HPDE6-E6E7 (cell line): ENCODE measurements at regions not wholly inside any gene's neighbourhood (a gene's known extent, or its start where the extent isn't known, plus 50 kb on each side); places are given as distances from the start of the nearest gene placed in this dataset.

ENCODE experiments used
- DNase-seq: peaks from one replicate; pipeline ENCODE4 v3.0.0; 2011; ENCODE audit warnings: missing footprints; ENCODE audit errors: extremely low spot score

DNA sequence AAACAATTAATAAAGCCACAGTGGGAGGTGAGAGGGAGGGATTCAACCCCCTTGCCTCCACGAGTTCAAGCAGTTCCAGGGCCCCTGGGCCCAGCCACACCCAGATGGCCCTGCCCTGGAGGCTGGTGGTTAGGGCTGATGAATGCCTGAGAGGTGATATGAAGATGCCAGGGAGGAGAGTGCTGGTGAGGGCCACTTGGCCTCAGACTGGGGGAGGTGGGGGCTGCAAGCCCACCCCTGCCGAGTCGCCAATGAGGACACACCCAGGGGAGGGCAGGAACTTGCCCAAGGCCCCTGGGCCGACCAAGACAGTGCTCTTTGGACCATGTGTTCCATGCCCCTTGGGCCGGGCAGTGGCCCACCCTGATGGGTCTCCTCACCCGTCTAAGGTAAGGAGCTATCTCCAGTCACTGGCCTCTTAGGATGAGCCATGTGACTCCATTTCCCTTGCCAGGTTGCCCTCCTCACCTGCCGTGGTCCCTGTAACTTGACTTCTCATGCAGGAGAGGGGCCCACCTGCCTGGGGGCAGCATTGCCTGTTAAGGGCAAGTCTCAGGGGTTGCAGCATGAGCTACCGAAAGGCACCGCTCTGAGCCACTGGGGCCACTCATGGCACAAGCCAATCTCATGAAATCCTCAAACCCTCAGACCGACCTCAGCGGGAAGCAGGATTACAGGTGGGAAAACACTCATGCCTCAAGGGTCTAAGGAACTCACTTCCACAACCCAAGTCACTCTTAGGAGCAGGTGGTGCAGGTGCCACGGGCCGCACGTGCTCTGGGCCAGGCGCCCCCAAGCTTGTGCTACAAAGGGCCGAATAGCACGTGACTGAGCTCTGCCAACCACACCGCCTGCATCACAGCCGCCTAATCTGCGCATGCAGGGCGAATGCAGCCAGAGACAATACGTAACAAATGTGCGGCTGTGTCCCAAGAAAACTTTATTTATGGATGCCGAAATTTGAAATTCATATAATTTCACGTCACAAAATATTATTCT is 147.4 kb upstream of the MLN start:
- DNase-seq, result no peak

DNA sequence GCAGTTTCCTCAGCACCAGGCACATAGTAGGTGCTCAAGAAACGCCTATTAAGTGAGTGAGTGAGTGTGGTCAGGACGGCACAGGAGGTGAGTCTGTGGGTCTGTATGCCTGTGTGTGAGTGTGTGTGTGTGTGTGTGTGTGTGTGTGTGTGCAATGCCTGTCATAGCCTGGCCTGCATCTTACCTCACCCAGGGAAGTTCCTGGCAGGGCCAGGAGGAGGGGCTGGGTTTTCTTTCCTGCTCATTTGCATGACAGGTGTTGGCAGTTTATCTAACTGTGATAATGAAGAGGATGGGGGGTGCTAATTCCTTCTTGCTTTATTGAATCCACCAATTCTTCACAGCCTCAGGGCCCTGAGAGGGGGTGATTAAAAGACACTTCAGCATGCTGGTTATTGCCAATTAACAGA is 146.7 kb upstream of the MLN start:
- DNase-seq, result no peak

DNA sequence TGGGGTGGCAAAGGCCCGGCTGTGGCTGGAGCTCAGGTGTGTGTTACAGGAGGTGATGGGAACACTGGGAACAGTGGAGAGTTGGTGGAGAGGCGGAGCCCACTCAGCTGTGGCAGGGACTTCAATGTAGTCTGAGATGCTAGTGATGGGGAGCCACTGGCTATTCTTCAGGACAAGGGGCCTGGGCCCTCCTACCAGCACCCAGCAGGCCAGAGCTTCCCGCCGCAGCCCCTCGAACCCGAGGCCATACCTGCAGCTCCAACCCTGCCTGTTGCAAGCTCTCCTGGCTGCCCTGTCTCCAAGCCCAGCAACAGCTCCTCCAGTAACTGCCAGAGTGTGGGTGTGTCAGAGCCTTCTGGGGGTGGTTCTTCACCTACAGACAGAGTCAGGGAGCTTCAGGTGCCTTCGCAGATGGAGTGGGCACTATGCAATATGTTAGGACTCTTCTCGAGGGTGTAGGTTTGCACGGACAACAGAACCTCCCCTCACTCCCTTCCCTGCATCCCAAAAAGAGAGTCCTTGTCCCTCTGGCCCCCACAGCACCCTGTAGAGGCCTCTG is 146.2 kb upstream of the MLN start:
- no peak for DNase-seq

DNA sequence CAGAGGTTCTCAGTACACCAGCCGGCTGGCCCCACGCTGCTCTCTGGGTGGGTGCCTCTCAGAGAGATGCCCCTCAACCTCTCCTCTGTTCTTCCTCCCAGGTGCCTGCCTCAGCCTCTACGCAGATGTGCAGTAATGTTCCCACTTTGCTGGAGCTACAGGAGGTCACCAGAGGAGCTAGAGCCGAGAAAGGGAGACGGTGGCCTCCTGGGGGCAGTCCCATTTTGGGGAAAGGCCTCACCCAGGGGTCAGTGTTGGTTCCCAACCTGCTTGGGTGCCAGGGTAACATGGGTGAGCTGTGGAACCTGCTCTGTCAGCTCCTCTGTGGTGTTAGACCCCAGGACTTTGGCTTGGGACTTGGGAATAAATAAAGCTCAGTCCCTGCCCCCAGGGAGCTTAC is 145.3 kb upstream of the MLN start:
- DNase-seq, result no peak

DNA sequence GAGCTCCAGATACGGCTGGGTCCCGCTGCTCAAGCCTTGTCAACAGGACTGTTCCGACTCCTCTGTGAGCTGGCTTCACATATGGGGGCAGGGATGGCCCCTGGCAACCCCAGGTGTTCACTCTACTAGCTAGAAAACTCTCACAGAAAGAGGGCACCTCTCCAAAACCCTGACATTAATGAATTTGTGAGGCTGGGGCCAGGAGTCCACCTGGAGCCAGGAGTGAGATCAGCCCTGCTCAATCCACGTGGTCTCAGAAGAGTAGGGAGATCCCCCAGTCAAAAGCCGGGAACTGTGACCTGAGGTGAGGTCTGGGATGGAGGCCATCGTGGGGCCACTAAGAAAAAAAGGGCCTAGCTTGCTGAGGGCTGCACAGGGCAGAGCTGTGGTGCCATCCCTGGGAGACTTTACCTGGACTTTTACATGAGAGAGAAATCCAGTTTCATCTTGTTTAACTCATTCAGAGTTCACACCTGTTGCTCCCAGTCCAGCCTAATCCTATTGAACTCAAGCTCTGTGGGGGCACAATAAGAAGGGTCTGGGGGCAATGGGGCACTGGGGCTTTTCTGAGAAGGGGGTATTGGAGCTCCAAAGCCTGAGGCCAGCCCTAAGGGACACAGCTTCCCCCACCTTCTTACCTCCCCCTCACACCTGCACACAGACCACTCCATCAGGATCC is 144.3 kb upstream of the MLN start:
- DNase-seq, result no peak

DNA sequence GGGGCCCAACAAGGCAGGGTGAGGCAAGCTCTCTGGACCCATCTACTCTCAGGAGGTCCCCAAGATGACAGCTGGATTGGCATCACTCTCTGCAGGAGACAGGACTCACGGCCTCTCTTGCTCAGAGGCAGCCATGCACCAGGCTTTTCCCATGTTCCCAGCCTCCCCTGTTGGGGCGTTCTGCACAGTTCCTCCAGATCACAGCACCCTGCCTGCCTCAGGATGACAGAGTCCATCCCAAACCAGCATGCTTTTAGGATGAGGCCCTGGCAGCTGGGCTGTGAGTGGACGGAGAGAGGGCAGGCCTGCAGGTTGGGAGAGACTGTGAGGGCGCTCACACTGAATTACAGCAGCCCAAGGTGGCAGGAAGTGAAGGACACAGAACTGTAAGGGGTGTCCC is 143.2 kb upstream of the MLN start:
- no peak for DNase-seq

DNA sequence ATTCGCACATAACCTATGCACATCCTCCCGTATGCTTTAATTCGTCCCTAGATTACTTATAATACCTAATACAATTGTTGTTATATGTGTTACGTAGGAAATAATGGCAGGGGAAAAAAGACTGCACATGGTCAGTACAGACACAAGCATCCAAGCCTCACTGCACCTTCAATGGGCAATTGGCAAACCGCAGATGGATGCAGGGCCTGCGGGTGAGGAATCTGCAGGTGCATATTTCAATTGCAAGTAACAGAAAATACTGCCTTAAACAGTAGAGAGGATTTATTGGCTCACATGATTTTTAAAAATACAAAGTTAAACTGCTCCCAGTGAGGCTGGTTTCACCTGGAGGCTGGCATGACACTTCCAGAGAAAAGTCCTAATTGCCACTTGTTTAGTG is 142.1 kb upstream of the MLN start:
- no peak for DNase-seq

DNA sequence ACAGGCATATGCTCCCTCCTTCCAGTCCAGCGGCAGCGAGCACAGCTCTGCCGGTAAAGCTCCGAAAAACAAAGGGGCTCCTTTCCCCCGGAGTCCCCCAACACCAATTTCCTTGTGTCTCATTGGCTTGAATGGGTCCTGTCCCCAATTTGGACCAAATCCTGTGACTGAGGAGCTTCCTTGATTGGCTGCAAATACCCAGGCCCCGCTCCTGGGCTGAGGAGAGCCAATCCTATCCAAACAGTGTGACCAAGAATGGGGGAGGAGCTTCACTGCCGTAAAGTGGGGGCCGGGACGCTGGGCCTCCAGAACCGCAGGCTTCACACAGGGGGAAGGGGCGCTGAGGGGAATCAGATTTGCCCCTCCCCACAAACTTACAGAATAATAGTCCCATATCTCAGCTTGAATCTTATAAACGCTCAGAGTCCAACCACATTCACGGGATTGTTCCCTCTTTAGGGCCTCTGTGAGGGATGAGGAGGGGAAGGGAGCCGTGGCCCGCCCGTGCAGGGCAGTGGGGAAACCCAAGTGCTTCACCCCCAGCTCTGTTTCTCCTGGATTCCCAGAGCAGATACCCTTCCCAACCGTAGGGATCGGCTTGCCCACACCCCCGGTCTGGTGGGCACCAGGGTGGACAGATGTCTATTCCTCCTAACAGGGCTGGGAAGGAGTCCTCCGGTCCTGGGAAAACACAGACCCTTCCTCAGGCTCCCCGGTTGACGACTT is 141.0 kb upstream of the MLN start:
- no peak for DNase-seq

DNA sequence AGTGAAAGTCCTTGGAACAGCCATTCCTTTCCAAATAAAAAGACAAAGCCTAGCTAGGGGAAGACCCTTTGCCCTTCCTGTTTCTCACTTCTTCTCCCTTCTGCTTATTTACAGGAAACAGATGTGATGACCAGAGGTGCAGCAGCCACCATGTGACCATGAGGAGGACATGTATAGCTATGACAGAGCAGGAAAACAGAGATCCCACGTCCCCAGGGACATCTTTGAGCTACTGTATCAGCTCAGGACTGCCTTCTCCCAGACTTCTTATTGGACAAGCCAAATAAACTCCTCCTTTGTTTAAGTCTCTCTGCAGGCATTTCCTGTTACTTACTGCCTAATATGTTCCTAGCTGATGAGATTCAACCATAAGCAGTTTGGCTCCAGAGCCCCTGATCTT is 133.1 kb upstream of the MLN start:
- no peak for DNase-seq

DNA sequence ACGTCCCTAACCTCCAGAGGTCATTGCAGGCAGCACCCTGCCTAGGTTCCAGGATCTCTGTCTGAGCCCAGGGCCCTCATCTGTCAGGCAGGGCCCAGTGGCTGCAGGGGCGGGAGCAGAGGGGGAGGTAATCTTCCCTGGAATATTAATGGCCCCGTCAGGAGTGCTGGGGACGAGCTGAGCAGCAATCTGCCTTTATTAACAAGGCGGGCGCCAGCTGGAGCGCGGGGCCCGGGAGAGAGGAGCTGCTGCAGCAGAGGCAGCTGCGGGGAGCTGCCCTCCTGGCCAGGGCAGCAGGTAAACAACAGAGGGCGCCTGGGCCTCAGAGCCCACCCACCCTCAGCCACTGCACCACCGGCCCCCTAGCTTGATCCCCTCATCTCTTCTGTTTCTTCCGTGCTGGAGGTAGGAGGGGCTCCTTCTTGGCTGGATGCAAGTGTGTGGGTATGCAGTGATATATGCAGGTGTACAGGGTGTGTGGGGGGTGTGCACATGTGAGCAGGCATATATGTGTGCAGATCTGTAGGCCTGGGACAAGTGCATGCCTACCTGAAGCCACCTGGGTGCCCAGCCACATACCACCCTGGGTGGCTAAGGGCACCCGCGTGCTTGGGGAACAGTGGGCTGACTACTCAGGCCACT is 131.8 kb upstream of the MLN start:
- no peak for DNase-seq

DNA sequence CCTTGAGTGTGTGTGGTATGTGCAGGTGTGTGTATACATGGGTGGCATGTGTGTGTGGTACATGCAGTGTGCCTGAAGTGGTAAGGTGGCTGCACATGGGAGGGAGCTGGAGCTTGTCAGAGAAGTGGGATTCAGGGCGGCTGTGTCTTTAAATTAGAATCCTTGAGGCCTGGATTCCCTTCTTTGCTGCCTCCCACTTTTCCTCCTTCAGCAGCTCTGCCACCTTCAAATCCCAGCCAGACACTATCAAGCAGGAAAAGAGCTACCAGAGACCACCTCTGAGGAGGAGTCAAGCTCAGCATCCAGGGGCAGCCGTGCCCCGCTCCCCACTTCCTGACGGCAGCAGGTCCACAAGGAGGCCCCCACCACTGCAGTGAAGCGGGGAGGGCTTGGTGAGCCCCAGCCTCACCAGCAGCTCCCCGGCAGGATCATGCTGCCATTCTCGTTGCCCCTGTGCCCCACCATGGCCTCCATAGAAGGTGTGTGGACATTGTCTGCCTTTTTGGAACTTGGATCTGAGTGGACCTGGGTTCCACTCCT is 131.0 kb upstream of the MLN start:
- DNase-seq, result no peak

DNA sequence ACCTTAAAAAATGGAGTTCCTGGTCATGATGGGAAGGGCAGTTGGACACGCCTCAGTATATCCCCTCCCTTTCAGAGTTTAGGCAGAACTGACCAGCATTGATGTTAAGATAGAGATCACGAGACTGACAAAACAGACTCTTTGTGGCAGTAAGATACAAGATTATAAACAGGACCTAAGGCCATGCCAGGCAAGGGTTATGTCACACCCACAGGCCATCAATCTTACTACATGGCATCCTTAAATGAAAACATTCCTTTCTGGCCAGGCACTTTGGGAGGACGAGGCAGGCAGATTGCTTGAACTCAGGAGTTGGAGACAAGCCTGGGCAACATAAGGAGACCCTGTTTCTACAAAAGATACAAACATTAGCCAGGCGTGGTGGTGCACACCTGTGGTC is 129.3 kb upstream of the MLN start:
- no peak for DNase-seq

DNA sequence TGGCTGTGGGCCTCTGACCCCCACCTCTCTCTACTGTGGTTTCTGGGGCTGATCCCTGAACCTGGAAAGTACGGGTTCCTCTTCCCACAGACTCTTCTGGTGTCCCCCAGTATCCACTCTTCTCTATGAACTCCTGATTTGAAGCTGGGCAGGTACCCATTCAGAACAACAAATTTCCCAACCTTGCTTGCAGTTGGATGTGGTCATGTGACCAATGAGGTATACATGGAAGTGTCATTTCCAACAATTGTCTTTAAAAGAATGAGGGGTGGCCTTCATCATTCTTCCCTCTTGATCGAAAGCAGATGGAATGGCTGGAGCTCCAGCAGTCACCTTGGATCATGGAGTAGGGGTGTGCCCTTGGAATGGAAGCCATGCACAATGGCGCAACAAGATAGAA is 128.0 kb upstream of the MLN start:
- DNase-seq, result no peak

DNA sequence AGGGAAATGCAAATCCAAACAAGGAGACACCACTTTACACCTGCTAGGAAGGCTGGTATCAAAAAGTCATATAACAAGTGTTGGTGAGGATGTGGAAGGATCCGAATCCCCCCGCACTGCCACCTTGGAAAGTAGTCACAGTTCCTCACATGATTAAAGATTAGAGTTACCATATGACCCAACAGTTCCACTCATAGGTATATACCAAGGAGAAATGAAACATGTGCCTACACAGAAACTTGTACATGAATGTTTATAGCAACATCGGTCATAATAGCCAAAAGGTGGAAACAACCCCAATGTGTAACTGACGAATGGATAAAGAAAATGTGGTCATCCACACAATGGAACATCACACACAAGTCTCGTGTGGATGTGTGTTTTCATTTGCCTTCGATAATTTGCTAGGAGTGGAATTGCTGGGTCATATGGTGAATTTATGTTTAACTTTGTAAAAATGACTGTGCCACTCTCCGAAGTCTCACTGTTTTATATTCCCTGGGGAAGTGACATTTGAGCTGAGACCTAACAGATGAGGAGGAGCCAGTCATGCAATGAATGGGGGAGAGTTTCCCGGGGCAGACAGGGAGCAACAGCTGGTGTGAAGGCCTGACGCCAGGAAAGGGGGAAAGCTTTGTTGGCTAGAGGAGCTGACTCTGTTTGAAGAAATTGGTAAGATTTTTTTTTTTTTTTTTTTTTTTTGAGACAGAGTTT is 125.9 kb upstream of the MLN start:
- no peak for DNase-seq

DNA sequence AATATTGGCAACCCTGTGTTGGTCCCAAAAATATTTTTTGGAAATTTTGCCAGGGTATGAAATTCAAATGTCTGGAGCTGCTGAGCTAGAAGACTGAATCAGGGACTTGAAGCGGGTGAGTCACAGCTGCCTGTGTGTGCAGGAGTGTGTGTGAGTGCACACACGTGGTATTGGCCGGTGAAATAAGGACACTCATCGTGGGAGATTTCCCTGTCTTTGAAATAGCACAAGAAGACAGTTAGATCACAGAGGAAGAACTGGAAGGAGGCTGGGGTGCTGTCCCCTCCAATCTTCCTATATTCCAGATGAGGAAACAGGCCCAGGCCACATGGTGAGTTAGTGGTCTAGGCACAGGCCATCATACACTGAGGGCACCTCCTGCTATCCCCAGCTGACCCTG is 123.8 kb upstream of the MLN start:
- no peak for DNase-seq

DNA sequence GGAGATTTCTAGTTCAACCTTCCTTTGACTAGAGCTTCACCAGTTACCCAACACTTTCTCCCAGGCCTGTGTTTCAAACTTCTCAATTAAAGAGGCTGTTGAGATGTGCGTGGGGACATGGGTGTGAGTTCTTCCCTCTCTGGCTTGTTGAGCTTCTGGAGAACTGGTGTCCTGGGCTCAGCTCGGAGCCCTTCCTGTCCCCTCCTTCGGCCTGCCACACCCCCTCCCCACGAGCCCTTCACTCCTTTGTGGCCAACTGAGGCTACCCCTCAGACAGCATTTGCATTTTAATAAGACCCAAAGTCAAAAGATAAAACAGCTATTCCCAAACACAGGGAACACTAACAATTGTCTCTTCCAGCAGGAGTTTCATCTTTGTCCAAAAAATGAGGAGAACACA is 123.3 kb upstream of the MLN start:
- no peak for DNase-seq

DNA sequence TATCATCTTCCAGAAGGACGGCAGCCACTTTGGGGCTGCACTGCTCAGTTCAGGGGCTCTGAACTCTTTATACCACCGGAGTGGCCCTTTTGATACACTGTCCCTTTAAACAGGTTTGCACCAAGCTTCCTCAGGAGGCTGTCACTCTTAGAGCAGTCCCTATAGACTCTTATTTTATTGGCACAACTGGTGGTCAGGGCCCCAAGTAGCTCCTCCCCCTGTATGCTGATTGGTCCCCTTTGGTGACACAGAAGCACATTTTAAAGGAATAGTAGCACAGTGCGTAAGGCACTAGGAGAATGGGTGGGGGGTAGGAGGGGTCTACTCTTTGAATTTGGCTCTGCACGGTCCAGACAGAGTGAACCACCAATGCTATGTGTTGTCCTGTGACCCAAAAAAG is 122.6 kb upstream of the MLN start:
- no peak for DNase-seq

DNA sequence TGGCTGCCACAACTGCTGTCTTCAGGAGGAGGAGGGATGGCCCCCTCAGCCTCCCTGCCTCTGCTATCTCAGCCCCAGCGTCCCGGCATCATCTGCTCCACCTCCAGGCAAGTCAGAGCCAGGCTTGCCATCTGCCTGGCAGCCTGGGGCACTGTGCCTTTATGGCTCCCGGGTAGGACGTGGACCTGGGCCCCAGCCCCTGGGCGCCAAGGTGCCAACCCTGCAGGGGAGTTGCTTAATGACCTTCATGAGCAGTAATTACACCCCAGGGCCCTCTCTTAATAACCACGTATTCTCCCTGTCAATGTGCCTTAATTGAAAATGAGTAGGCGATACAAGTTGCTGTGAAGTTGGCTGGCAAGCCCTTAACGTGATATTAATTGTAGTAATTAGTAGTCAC is 122.1 kb upstream of the MLN start:
- DNase-seq, result no peak

DNA sequence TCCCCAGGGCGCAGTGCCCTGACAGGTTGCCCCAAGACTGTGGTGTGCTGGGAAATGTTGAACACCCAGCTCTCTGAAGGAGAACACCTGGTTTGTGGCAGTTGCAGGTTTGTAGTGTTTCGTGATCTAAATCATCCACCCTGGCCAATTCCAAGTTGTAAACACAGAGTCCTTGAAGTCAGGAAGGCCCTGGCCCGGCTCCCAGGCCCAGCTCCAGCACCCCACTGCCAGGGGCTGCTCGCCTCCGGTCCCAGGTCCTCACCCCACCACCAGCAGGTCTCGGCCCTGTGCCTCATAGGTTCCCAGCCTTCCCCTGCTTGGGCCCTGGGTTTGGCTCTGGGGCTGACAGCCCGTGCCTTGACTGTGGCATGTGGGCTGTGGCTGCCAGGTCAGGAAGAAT is 121.4 kb upstream of the MLN start:
- no peak for DNase-seq

DNA sequence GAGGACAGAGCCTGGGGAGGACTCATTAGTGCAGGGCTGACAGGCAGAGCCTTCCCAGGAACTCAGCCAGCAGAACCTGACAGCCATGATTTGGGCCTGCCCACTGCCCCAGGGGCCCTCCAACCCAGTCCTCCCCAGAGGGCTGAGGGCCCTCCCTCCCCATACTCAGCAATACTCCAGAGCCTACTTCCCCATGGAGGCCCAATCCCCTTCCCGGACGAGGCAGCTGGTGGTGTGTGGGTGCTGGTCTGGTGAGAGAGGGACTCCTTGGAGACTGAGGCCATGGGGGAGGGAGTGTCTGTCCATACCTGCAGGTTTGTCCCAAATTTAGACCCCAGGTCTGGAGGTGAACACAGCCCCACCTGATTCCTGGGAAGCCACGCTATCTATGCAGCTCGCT is 120.9 kb upstream of the MLN start:
- no peak for DNase-seq
